ENCODE measurements at regions not wholly inside any gene's neighbourhood (a gene's known extent, or its start where the extent isn't known, plus 50 kb on each side); places are given as distances from the start of the nearest gene placed in this dataset.

GRCh38 chr3:84830476-84830875, 128.3 kb upstream of the CADM2 start:
- H3K9me3 Mint-ChIP-seq = peaks cover 3% of the 10 kb centered on the region
- no peak overlapping the region for H3K4me3 Mint-ChIP-seq
- H3K4me1 Mint-ChIP-seq = no peaks in the 10 kb centered on the region

GRCh38 chr3:84835366-84835765, 123.4 kb upstream of the CADM2 start:
- H3K27me3 Mint-ChIP-seq = no peaks in the 10 kb centered on the region
- H3K9me3 Mint-ChIP-seq = peaks cover 3% of the 10 kb centered on the region
- H3K4me1 Mint-ChIP-seq = no peaks in the 10 kb centered on the region

More at GRCh38 chr3:84830476-84830875, 128.3 kb upstream of the CADM2 start:
- no peaks in the 10 kb centered on the region for H3K36me3 Mint-ChIP-seq
- ATAC-seq (ENCODE audit: low read depth) = no peak
- H3K27me3 Mint-ChIP-seq = no peaks in the 10 kb centered on the region
- no peak for DNase-seq (ENCODE audit: low spot score in 2 of 2)
- no peak overlapping the region for H3K27ac Mint-ChIP-seq

GRCh38 chr3:84836961-84837360, 121.8 kb upstream of the CADM2 start:
- H3K27ac Mint-ChIP-seq = no peak overlapping the region
- H3K4me3 Mint-ChIP-seq = no peak overlapping the region
- H3K9me3 Mint-ChIP-seq = peaks cover 3% of the 10 kb centered on the region
- no peaks in the 10 kb centered on the region for H3K4me1 Mint-ChIP-seq
- no peaks in the 10 kb centered on the region for H3K36me3 Mint-ChIP-seq
- ATAC-seq (ENCODE audit: low read depth) (no peak), DNase-seq (ENCODE audit: low spot score in 2 of 2) (no peak)
- H3K27me3 Mint-ChIP-seq = no peaks in the 10 kb centered on the region

More at GRCh38 chr3:84835366-84835765, 123.4 kb upstream of the CADM2 start:
- Mint-ChIP-seq H3K36me3 (no peaks in the 10 kb centered on the region), H3K4me3 (no peak overlapping the region), H3K27ac (no peak overlapping the region)
- DNase-seq (ENCODE audit: low spot score in 2 of 2) (no peak), ATAC-seq (ENCODE audit: low read depth) (no peak)

GRCh38 chr3:84877092-84877491, 81.7 kb upstream of the CADM2 start:
- DNase-seq (ENCODE audit: low spot score in 2 of 2) (no peak), ATAC-seq (ENCODE audit: low read depth) (no peak)
- peaks cover 6% of the 10 kb centered on the region for H3K9me3 Mint-ChIP-seq
- no peak overlapping the region for H3K27ac Mint-ChIP-seq
- H3K4me1 Mint-ChIP-seq = no peaks in the 10 kb centered on the region
- no peaks in the 10 kb centered on the region for H3K27me3 Mint-ChIP-seq
- H3K4me3 Mint-ChIP-seq = no peak overlapping the region
- no peaks in the 10 kb centered on the region for H3K36me3 Mint-ChIP-seq

DNA sequence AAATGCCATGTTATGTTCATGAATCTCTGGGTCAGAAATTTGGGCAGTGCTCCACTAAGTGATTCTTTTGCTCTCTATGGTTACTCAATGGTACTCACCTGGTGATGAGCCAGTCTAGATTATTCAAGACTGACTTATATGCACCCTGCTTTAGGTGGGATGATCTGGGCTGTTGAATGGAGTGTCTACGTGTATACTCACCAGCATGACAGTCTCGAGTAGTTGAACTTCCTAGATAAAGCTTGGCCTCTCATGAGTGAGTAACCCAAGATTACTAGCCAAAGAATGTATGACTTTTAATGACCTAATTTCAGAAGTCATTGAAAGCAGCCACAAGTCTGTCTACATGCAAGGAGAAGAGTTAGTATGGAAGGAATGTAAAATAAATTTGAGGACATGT, 77.5 kb upstream of the CADM2 start:
- no peak overlapping the region for H3K27ac Mint-ChIP-seq
- no peak for ATAC-seq (ENCODE audit: low read depth)
- DNase-seq (ENCODE audit: low spot score in 2 of 2) = no peak
- no peaks in the 10 kb centered on the region for H3K27me3 Mint-ChIP-seq
- peaks cover 6% of the 10 kb centered on the region for H3K9me3 Mint-ChIP-seq
- H3K4me1 Mint-ChIP-seq = no peaks in the 10 kb centered on the region
- no peaks in the 10 kb centered on the region for H3K36me3 Mint-ChIP-seq
- no peak overlapping the region for H3K4me3 Mint-ChIP-seq

GRCh38 chr3:84885199-84885882, 73.4 kb upstream of the CADM2 start:
- Mint-ChIP-seq H3K27me3 (no peaks in the 10 kb centered on the region), H3K4me3 (no peak overlapping the region), H3K9me3 (peaks cover 10% of the 10 kb centered on the region), H3K36me3 (no peaks in the 10 kb centered on the region), H3K4me1 (no peaks in the 10 kb centered on the region), H3K27ac (no peak overlapping the region)
- ATAC-seq (ENCODE audit: low read depth) = no peak
- no peak for DNase-seq (ENCODE audit: low spot score in 2 of 2)

DNA sequence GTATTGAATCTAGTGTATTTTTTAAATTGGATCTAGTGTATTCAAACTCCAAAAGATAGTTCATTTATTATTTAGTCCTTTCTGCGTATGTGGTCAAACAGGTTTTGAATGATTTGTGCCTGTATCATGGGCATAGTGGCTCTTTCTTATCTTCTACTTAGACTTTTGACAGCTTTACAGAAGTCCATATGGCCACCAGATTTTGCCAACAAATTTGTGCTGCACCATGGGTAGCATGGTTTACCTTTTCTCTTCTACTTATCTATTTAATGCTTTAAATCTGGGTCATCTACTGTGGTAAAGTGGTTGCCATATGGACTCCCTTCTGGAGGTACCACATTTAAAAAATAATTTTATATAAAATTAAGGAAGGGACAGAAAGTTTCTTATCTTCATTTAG, 66.9 kb upstream of the CADM2 start:
- Mint-ChIP-seq H3K27ac (no peak overlapping the region), H3K36me3 (no peaks in the 10 kb centered on the region), H3K9me3 (peaks cover 14% of the 10 kb centered on the region), H3K27me3 (no peaks in the 10 kb centered on the region), H3K4me3 (no peak overlapping the region), H3K4me1 (no peaks in the 10 kb centered on the region)
- DNase-seq (ENCODE audit: low spot score in 2 of 2) = no peak
- ATAC-seq (ENCODE audit: low read depth) = no peak

- Mint-ChIP-seq H3K27me3 (no peaks in the 10 kb centered on the region), H3K4me1 (no peaks in the 10 kb centered on the region), H3K4me3 (no peak overlapping the region), H3K9me3 (peaks cover 18% of the 10 kb centered on the region), H3K27ac (no peak overlapping the region), H3K36me3 (peaks cover 2% of the 10 kb centered on the region)
- ATAC-seq (ENCODE audit: low read depth) (no peak), DNase-seq (ENCODE audit: low spot score in 2 of 2) (no peak)
Observed at GRCh38 chr3:84893211-84893610, 65.6 kb upstream of the CADM2 start.

DNA sequence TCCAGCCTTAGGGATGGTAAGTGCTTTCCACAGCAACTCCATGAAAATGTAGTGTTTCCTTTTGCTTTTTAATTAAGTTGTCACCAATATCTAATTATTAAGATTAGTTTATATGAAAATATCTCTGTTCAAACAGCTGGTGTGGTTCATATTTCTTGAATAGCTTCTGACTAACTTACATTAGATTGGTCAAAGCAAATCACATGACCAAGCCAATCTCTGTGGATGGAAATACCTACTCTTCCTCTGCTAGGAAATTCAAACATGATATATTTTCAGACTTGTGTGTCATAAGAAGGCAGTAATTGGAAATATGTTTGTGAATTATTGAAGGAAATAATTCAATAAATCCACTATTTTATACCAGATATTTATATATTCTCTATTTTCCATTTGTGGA, 54.6 kb upstream of the CADM2 start:
- Mint-ChIP-seq H3K9me3 (peaks cover 4% of the 10 kb centered on the region), H3K27ac (no peak overlapping the region), H3K4me1 (no peaks in the 10 kb centered on the region), H3K27me3 (no peaks in the 10 kb centered on the region), H3K4me3 (no peak overlapping the region), H3K36me3 (no peaks in the 10 kb centered on the region)
- ATAC-seq (ENCODE audit: low read depth) = no peak
- DNase-seq (ENCODE audit: low spot score in 2 of 2) = no peak

DNA sequence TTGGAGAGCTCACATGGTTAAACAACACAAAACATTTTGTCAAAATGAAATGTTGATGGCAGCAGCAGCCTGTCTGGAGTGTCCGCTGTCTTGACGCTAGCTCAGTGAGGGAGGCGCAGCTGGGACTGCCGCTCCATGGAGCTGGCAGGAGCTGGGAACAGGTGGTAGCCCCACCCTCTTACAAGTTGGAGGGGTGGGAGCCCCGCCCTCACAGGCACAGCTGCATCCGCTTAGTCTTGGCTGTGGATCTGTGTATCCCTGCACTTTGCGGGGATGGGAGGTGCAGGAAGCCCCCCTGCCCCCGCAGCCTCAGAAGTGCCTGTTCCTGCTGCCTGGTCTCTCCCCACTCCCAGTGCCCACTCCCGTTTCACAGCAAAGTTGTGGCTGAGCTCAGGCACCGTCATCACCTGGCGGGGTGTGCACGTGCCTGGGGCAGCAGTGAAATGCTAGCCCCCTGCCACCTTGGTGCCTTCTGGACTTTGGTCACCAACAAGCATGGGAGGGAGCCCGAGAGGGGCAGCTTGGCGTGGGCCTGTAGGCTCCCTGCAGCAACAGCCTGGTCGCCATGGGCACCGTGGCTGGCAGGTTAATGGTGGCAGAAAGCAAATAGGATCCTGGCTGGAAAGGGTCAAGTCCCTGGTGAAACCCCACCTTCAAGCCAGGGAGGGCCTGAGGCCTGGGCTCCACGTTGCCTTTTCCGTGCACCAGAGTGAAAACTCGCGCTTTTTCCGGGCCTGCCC, 53.8 kb upstream of the CADM2 start:
- H3K27ac Mint-ChIP-seq = no peak overlapping the region

DNA sequence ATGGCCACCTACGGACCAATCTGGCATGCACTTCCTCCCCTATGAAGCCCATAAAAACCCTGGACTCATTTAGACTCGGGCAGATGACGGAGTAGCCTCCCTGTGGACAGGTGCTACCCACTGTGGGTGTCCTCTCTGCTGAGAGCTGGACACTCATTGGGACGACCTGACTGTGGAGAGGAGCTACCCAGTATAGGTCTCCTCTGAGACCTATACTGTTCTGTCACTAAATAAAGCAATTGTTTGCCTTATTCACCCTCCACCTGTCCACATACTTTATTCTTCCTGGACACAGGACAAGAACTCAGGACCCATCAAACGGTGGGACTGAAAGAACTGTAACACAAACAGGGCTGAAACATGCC, 53.3 kb upstream of the CADM2 start:
- H3K9me3 Mint-ChIP-seq = peaks cover 2% of the 10 kb centered on the region
- H3K27ac Mint-ChIP-seq = no peak overlapping the region
- ATAC-seq (ENCODE audit: low read depth) = no peak
- H3K36me3 Mint-ChIP-seq = no peaks in the 10 kb centered on the region
- no peak overlapping the region for H3K4me3 Mint-ChIP-seq
- no peaks in the 10 kb centered on the region for H3K27me3 Mint-ChIP-seq
- DNase-seq (ENCODE audit: low spot score in 2 of 2) = no peak
- no peaks in the 10 kb centered on the region for H3K4me1 Mint-ChIP-seq

More for the DNA sequence above, 53.8 kb upstream of the CADM2 start:
- DNase-seq (ENCODE audit: low spot score in 2 of 2) (no peak), ATAC-seq (ENCODE audit: low read depth) (no peak)
- Mint-ChIP-seq H3K27me3 (no peaks in the 10 kb centered on the region), H3K4me3 (no peak overlapping the region), H3K9me3 (peaks cover 4% of the 10 kb centered on the region), H3K36me3 (no peaks in the 10 kb centered on the region), H3K4me1 (no peaks in the 10 kb centered on the region)

DNA sequence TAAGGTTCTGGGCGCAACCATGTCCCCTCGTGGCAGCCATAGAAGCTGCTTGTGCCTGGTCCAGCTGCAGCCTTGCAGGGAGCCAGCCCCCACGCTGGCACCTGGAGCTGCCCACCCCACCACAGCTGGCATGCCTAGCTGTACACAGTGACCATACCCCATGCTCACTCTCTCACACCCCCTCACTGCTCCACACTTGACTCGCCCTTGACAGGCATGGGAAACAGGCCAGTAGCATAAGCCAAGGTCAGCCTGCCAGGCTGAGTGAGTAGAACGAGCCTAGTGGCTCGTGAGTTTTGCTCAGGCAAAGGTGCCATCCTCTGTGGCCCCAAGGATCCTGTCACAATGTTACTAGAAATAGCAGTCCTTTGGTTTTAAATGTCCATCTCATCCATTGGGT, 52.7 kb upstream of the CADM2 start:
- DNase-seq (ENCODE audit: low spot score in 2 of 2) = no peak
- no peaks in the 10 kb centered on the region for H3K4me1 Mint-ChIP-seq
- H3K4me3 Mint-ChIP-seq = no peak overlapping the region
- peaks cover 2% of the 10 kb centered on the region for H3K9me3 Mint-ChIP-seq
- no peaks in the 10 kb centered on the region for H3K36me3 Mint-ChIP-seq
- H3K27ac Mint-ChIP-seq = no peak overlapping the region
- no peak for ATAC-seq (ENCODE audit: low read depth)
- H3K27me3 Mint-ChIP-seq = no peaks in the 10 kb centered on the region
